Natural killer cell treated with Interleukin-12 subunit alpha and Interleukin-12 subunit beta and Interleukin-15 and Interleukin-18, amount 100 ng/mL, for 72 hours (primary cell): ENCODE measurements at regions not wholly inside any gene's neighbourhood (a gene's known extent, or its start where the extent isn't known, plus 50 kb on each side); places are given as distances from the start of the nearest gene placed in this dataset.
"Not testable (repeated sequence)": the region's sequence is repeated elsewhere in the genome, so short reads cannot be mapped to it uniquely, and the experiment has no call there.

Experiments used
- ATAC-seq, 2 donors: fragments of 150-1000 bp; cut with Tn5 transposase in 1 of 2; sonication (Bioruptor Pico), chemical (Tn5 transposase) in 1 of 2; 2 replicates each; pipeline ENCODE4 v1.10.0; 2021
- DNase-seq: peaks from one replicate; pipeline ENCODE4 v3.0.0; 2022; ENCODE audit warnings: low spot score
- H3K27ac Mint-ChIP-seq, 2 donors: 1 replicate in 1 of 2; 2 replicates in 1 of 2; pipeline ENCODE4 v1.8.0; 2022; ENCODE audit warnings: mixed read lengths in 2 of 2, mild to moderate bottlenecking in 1 of 2, moderate library complexity in 1 of 2
- H3K27me3 Mint-ChIP-seq, 2 donors: 1 replicate in 1 of 2; 2 replicates in 1 of 2; pipeline ENCODE4 v1.8.0; 2022; ENCODE audit warnings: mixed read lengths in 2 of 2
- H3K36me3 Mint-ChIP-seq: one replicate; pipeline ENCODE4 v1.8.0; 2022; ENCODE audit warnings: mixed read lengths
- H3K4me1 Mint-ChIP-seq, 2 donors: 1 replicate in 1 of 2; 2 replicates in 1 of 2; pipeline ENCODE4 v1.8.0; 2022; ENCODE audit warnings: low read depth in 2 of 2, mixed read lengths in 2 of 2, mild to moderate bottlenecking in 1 of 2
- H3K4me3 Mint-ChIP-seq: one replicate; pipeline ENCODE4 v1.8.0; 2022; ENCODE audit warnings: mixed read lengths
- H3K9me3 Mint-ChIP-seq: 2 replicates; pipeline ENCODE4 v1.8.0; 2022; ENCODE audit warnings: mixed read lengths

DNA sequence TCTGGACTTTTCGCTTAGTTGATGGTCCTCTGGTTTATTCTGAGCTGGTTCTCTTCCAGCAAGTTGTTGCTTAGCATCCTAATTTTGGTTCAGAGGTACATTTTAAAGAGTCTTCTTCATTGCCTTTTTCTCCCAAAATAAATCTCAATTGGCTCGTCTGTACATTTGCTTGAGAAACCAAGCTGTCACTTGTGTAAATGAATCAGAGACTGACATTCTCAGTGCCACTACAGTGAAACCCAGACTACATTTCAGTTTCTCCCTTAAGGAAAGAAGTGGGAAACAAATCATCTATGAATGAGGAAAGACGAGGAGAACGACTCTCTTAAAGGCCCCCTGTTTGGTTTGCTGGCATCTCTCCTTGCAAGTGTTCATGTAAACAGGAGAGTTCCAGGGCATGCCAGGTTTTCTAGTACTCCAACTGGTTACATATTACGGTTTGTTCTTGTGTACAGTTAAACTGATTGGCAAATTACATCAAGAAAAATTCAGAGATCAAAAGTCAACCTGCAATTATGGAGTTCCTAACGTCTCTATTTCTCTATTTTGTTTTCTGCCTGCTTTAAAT is 654.6 kb downstream of the SH2D4B start:
- DNase-seq (no peak), ATAC-seq (no peak)
- Mint-ChIP-seq H3K9me3 (peaks cover 7% of the 10 kb centered on the region), H3K36me3 (no peaks in the 10 kb centered on the region), H3K27me3 (no peaks in the 10 kb centered on the region), H3K4me3 (no peak overlapping the region), H3K27ac (no peak overlapping the region), H3K4me1 (no peaks in the 10 kb centered on the region)

DNA sequence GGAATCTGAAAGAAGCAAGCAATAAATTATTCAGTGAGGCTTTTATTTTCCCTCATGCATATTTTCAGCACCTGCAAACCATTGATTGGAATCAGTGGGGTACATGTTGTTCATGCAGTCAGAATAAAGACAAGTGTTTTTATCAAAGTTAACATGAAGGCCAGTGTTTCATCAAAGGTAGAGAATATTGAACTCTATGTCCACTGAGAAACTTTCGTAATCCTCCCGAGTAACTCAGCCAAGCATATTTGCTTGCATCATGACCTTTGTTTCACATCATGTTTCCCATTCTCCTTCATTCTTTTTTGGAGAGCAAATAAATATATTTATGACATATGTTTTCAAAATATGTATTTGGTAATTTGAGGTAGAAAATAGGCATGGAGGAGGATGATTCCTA is 663.1 kb downstream of the SH2D4B start:
- no peaks in the 10 kb centered on the region for H3K4me1 Mint-ChIP-seq
- H3K4me3 Mint-ChIP-seq = no peak overlapping the region
- no peaks in the 10 kb centered on the region for H3K27me3 Mint-ChIP-seq
- H3K27ac Mint-ChIP-seq = no peak overlapping the region
- H3K9me3 Mint-ChIP-seq = peaks cover 9% of the 10 kb centered on the region
- DNase-seq (no peak), ATAC-seq (no peak)
- no peaks in the 10 kb centered on the region for H3K36me3 Mint-ChIP-seq

DNA sequence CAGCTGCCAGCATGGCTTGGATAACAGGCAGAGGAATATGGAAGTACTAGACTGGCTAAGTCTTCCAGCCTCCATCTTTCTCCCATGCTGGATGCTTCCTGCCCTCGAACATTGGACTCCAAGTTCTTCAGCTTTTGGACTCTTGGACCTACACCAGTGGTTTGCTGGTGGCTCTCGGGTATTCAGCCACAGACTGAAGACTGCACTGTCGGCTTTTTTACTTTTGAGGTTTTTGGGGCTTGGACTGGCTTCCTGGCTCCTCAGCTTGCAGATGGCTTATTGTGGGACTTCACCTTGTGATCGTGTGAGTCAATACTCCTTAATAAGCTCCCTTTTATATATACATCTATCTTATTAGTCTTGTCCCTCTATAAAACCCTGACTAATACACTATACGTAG is 667.6 kb upstream of the NRG3 start:
- H3K36me3 Mint-ChIP-seq, H3K27ac Mint-ChIP-seq, H3K9me3 Mint-ChIP-seq, DNase-seq, H3K27me3 Mint-ChIP-seq, ATAC-seq, H3K4me1 Mint-ChIP-seq, H3K4me3 Mint-ChIP-seq: not testable (repeated sequence)

DNA sequence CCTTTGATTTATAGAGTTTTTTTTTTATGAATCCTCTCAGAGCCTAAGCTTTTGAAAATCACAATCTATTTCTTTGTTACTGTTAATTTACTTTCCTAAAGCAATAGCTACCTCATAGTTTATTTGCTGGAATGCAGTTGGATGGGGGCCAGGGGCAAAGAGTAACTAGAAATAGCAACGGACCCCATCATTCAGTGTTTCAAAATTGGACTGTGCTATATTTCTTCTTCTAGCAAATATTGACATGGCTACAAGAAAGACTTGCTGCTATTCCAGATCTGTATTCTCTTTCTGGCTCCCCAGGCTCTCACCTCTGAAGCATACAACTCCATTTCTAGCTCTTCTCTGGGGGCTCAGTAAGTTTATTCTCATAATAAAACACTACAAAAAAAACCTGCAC is 661.6 kb upstream of the NRG3 start:
- ATAC-seq (no peak), DNase-seq (no peak)
- Mint-ChIP-seq H3K27me3 (no peaks in the 10 kb centered on the region), H3K4me3 (no peak overlapping the region), H3K27ac (no peak overlapping the region), H3K4me1 (no peaks in the 10 kb centered on the region), H3K36me3 (no peaks in the 10 kb centered on the region), H3K9me3 (peaks cover 2% of the 10 kb centered on the region)

GRCh38 chr10:81215498-81215897 is 659.5 kb upstream of the NRG3 start:
- Mint-ChIP-seq H3K4me1 (no peaks in the 10 kb centered on the region), H3K36me3 (no peaks in the 10 kb centered on the region), H3K27me3 (no peaks in the 10 kb centered on the region), H3K27ac (no peak overlapping the region), H3K9me3 (peaks cover 2% of the 10 kb centered on the region), H3K4me3 (no peak overlapping the region)
- ATAC-seq (no peak), DNase-seq (no peak)

- no peaks in the 10 kb centered on the region for H3K36me3 Mint-ChIP-seq
- no peak overlapping the region for H3K4me3 Mint-ChIP-seq
- no peak overlapping the region for H3K27ac Mint-ChIP-seq
- DNase-seq = no peak
- H3K27me3 Mint-ChIP-seq = no peaks in the 10 kb centered on the region
- no peak for ATAC-seq
- peaks cover 2% of the 10 kb centered on the region for H3K9me3 Mint-ChIP-seq
- no peaks in the 10 kb centered on the region for H3K4me1 Mint-ChIP-seq
Observed at GRCh38 chr10:81216949-81217348, 658.0 kb upstream of the NRG3 start.

DNA sequence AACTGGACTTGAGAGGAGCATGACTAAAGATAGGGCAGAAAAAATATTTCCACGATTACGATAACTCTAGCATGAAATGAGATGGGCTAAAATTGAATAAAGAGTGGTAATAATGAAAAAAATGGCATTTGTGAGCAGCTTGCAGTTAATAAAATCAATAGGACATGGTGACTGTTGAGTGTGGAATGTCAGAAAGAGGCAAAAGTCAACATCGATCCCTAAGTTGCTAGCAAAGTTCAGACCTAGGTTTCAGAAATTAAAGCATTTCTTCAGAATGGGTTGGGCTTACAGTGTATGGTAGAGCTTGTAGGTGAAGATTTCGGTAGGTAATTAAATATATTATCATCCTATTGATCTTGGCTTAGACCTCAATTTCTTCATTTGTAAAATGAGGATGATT is 656.7 kb upstream of the NRG3 start:
- no peak for DNase-seq
- ATAC-seq = no peak
- Mint-ChIP-seq H3K4me3 (no peak overlapping the region), H3K27ac (no peak overlapping the region), H3K36me3 (peaks cover 4% of the 10 kb centered on the region), H3K27me3 (no peaks in the 10 kb centered on the region), H3K4me1 (no peaks in the 10 kb centered on the region), H3K9me3 (peaks cover 6% of the 10 kb centered on the region)

GRCh38 chr10:81219758-81220157 is 655.2 kb upstream of the NRG3 start:
- H3K27me3 Mint-ChIP-seq = no peaks in the 10 kb centered on the region
- peaks cover 6% of the 10 kb centered on the region for H3K9me3 Mint-ChIP-seq
- peaks cover 4% of the 10 kb centered on the region for H3K36me3 Mint-ChIP-seq
- H3K4me1 Mint-ChIP-seq = no peaks in the 10 kb centered on the region
- no peak overlapping the region for H3K27ac Mint-ChIP-seq
- no peak for ATAC-seq
- no peak overlapping the region for H3K4me3 Mint-ChIP-seq
- no peak for DNase-seq

DNA sequence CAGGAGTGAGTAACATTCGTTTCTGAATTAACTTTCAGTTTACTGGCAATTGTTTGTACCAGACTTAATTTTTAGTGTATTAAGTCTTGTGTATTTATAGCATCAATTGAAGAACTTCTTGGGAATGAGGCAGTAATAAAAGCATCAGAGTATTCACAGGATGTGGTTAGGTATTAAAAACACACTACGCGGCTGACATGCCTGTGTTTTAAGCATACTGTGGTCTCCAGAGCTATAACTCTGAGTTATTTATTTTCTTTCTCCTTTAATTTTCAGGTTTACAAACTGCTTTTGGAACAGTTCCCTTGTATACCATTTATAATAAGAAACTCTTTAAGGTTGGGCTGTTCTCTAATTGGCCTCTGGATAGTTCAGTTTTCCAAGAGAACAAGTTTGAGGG is 626.1 kb upstream of the NRG3 start:
- Mint-ChIP-seq H3K36me3 (no peaks in the 10 kb centered on the region), H3K4me1 (no peaks in the 10 kb centered on the region), H3K27ac (no peak overlapping the region), H3K4me3 (no peak overlapping the region), H3K9me3 (no peaks in the 10 kb centered on the region), H3K27me3 (no peaks in the 10 kb centered on the region)
- DNase-seq = no peak
- no peak for ATAC-seq

DNA sequence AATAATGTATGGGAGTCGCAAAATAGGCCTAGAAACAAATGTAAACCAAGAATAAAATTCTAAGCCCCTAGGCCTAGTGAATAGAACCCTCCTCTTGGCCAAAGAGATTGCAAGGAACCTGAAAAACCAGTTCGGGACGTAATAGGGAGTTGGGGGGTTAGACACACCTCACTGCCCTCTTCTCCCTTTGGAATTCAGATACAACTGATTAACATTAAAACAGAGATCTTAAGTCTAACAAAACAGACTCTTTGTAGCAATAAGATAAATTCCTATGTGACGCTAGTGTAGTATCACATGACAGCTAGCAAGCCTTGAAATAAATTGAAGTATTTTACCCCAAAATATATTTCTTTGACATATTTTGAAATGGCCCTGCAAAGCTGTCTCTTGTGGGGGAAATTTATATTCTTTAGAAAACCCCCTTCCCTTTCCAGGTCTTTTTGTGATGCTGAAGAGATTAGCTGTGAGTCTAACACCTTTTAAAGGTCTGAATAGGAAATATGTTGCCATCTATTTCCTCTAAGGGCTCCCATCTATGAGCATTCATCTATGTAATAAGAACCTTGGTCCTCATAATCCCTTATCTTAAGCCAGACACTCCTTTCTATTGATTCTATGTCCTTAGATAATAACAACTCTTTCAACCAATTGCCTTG is 623.4 kb upstream of the NRG3 start:
- H3K4me1 Mint-ChIP-seq = no peaks in the 10 kb centered on the region
- ATAC-seq = no peak

GRCh38 chr10:81264991-81265390 is 610.0 kb upstream of the NRG3 start:
- not testable (repeated sequence) for H3K9me3 Mint-ChIP-seq, H3K4me1 Mint-ChIP-seq, H3K36me3 Mint-ChIP-seq, ATAC-seq, DNase-seq, H3K27me3 Mint-ChIP-seq, H3K27ac Mint-ChIP-seq, H3K4me3 Mint-ChIP-seq

More for the DNA sequence above, 623.4 kb upstream of the NRG3 start:
- Mint-ChIP-seq H3K27ac (no peak overlapping the region), H3K4me3 (no peak overlapping the region), H3K9me3 (peaks cover 5% of the 10 kb centered on the region), H3K27me3 (no peaks in the 10 kb centered on the region), H3K36me3 (no peaks in the 10 kb centered on the region)
- no peak for DNase-seq

GRCh38 chr10:81270051-81270450 is 604.9 kb upstream of the NRG3 start:
- DNase-seq (no peak), ATAC-seq (no peak)
- Mint-ChIP-seq H3K36me3 (no peaks in the 10 kb centered on the region), H3K27ac (no peak overlapping the region), H3K27me3 (no peaks in the 10 kb centered on the region), H3K4me1 (no peaks in the 10 kb centered on the region), H3K4me3 (no peak overlapping the region), H3K9me3 (peaks cover 5% of the 10 kb centered on the region)

DNA sequence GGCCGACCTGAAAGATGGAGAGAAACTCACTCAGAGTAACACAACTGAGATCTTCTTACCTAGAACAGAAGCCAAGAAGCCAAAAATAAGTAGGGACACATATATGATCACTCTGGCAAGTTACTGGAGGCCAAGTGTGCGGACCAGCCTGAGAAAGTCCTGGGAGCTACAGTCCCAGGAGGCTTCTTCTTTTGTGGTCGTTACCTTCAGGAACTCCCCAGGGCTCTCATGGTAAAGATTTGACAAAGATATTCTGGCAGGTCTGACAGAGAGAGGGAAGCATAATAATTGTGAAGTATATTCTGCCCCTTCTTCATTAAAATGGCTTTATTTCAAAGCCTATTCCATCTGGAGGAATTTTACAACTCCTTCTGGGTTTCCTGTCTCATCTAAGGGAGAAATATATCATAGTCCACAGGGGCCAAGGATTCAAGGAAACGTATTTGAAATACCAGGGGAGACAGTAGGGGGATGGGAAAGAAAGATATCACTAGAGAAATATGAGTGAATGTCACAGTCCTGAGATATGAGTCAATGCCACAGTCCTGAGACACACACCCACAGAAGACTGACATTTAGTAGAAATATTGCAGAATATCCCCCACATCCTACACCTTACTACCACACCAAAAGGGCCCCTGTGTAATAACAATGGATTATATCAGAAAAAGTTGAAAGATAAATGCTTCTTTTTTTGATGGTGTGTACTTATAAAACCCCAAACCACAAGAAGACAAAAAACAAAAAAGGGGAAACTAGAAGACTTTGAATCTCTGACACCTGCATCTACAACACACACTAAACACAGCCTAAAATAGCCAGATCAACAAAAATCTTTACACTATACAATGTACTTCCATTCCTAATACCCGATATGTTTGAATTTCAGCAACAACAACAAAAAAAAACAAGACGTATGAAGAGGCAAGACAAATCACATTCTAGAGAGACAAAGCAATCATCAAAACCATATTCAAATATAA is 594.2 kb upstream of the NRG3 start:
- DNase-seq (no peak), ATAC-seq (no peak)
- peaks cover 4% of the 10 kb centered on the region for H3K36me3 Mint-ChIP-seq
- no peaks in the 10 kb centered on the region for H3K4me1 Mint-ChIP-seq
- H3K9me3 Mint-ChIP-seq = peaks cover 24% of the 10 kb centered on the region
- no peak overlapping the region for H3K27ac Mint-ChIP-seq
- H3K27me3 Mint-ChIP-seq = no peaks in the 10 kb centered on the region
- no peak overlapping the region for H3K4me3 Mint-ChIP-seq

DNA sequence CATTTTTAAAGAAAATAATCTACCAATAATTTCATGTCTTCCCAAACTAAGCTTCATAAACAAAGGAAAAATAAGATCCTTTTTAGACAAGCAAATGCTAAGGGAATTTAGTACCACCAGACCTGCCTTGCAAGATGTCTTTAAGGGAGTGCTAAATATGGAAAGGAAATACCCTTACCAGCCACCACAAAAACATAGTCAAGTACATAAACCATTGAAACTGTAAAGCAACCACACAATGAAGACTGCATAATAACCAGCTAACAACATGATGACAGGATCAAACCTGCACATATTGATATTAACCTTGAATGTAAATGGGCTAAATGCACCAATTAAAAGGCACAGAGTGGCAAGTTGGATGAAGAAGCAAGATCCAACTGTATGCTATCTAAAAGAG is 586.5 kb upstream of the NRG3 start:
- no peak overlapping the region for H3K4me3 Mint-ChIP-seq
- no peak overlapping the region for H3K27ac Mint-ChIP-seq
- H3K4me1 Mint-ChIP-seq = no peaks in the 10 kb centered on the region
- ATAC-seq (no peak), DNase-seq (no peak)
- H3K36me3 Mint-ChIP-seq = no peaks in the 10 kb centered on the region
- H3K27me3 Mint-ChIP-seq = no peaks in the 10 kb centered on the region
- H3K9me3 Mint-ChIP-seq = peaks cover 23% of the 10 kb centered on the region
